Smooth muscle cell (in vitro differentiated cells): ENCODE measurements at regions not wholly inside any gene's neighbourhood (a gene's known extent, or its start where the extent isn't known, plus 50 kb on each side); places are given as distances from the start of the nearest gene placed in this dataset.

ENCODE experiments used
- DNase-seq: peaks from one replicate; lab custom pipeline; 2025; ENCODE audit not compliant: unreplicated experiment; lab: John Stamatoyannopoulos, UW
- H2AFZ ChIP-seq: fragments of 200-600 bp; sonication (generic); 2 replicates; pipeline ENCODE4 v1.6.0; 2016; ENCODE audit warnings: antibody characterized with exemption, low read depth, mild to moderate bottlenecking
- H3F3A ChIP-seq: fragments of 200-600 bp; sonication (generic); 2 replicates; pipeline ENCODE4 v1.6.0; 2017; ENCODE audit warnings: antibody characterized with exemption, low read depth
- H3K27ac ChIP-seq: fragments of 200-600 bp; sonication (generic); 2 replicates; pipeline ENCODE4 v1.5.1; 2016; ENCODE audit warnings: low read depth, mild to moderate bottlenecking
- H3K27me3 ChIP-seq: fragments of 200-600 bp; sonication (generic); 2 replicates; pipeline ENCODE4 v1.6.1; 2016; ENCODE audit warnings: low read depth, mild to moderate bottlenecking
- H3K36me3 ChIP-seq: fragments of 200-600 bp; sonication (generic); 2 replicates; pipeline ENCODE4 v1.5.1; 2016; ENCODE audit warnings: low read depth
- H3K4me1 ChIP-seq: fragments of 200-600 bp; sonication (generic); 2 replicates; pipeline ENCODE4 v1.5.1; 2016; ENCODE audit warnings: low read depth
- H3K4me2 ChIP-seq: fragments of 200-600 bp; sonication (generic); 2 replicates; pipeline ENCODE4 v1.6.0; 2016; ENCODE audit warnings: mild to moderate bottlenecking
- H3K4me3 ChIP-seq: fragments of 200-600 bp; sonication (generic); 2 replicates; pipeline ENCODE4 v1.5.1; 2016; ENCODE audit warnings: mild to moderate bottlenecking
- H3K79me2 ChIP-seq: fragments of 200-600 bp; sonication (generic); 2 replicates; pipeline ENCODE4 v1.6.0; 2016; ENCODE audit warnings: low read depth, mild to moderate bottlenecking
- H3K9ac ChIP-seq: fragments of 200-600 bp; sonication (generic); 2 replicates; pipeline ENCODE4 v1.6.0; 2016; ENCODE audit warnings: low read depth
- H3K9me3 ChIP-seq: fragments of 200-600 bp; sonication (generic); replicated peaks from 2 replicates; pipeline ENCODE4 v1.5.1; 2016; ENCODE audit warnings: low read depth
- H4K20me1 ChIP-seq: fragments of 200-600 bp; sonication (generic); 2 replicates; pipeline ENCODE4 v1.6.0; 2016; ENCODE audit warnings: low read depth
- CTCF ChIP-seq: fragments of 200-600 bp; sonication (generic); IDR thresholded peaks from 2 replicates; pipeline ENCODE4 v1.5.1; 2017; ENCODE audit warnings: borderline replicate concordance, mild to moderate bottlenecking, antibody characterized with exemption; ENCODE audit not compliant: insufficient read depth, poor library complexity, severe bottlenecking
- WGBS: methylation state at CpG from one replicate; pipeline ENCODE4 v1.1.7; 2016; ENCODE audit warnings: low lambda C conversion rate; 5-methylcytosine and 5-hydroxymethylcytosine counted together

DNA sequence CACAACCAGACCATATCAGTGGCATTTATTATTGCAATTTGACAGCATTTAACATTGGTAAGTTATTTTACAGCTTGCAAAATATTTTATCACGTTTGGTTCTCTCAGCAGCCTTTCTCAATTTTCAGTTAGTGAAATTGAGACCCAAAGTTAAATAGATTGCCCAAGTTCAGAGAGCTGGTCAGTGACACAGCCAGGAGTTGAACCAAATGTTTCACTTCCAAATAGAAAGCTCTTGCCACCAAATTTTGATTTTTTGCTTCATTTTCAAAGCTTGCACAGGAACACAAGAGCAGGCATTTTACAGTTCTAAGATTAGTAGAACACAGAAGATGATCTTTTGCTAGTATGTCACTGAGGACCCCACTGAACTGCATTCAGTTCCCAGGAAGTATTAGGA is 271.5 kb upstream of the C9orf72 start:
- WGBS: 76% methylated on average over 1 of the region's 1 CpG
- DNase-seq: no peak

DNA sequence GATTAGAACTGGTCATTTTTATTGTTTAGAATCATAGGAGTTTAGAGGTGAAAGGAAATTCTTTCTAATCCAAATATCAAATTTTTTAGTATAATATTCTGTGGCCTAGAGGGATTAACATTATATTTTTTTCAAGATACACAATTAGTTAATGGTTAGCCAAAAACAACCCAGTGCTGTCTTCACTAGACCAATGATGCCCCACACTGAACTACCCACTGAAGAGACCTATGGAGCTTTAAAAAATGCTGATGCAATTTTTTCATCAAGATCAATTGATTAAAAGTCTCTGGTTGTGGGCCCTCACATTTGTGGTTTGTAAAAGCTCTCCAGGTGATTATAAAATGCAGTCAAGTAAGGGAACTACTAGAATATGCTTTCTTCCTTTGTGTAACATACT is 274.1 kb upstream of the C9orf72 start:
- DNase-seq: no peak
- Histone ChIP-seq H3K27ac (no peak overlapping the region), H3K36me3 (no peaks in the 10 kb centered on the region), H3K27me3 (no peaks in the 10 kb centered on the region), H3K79me2 (no peaks in the 10 kb centered on the region), H2AFZ (no peak overlapping the region), H3K4me2 (no peak overlapping the region), H3K4me3 (no peak overlapping the region), H3F3A (no peaks in the 10 kb centered on the region), H4K20me1 (no peaks in the 10 kb centered on the region), H3K9ac (no peak overlapping the region), H3K9me3 (no peaks in the 10 kb centered on the region), H3K4me1 (no peaks in the 10 kb centered on the region)
- TF ChIP-seq CTCF: no peak

More for the DNA sequence above, 271.5 kb upstream of the C9orf72 start:
- no peak overlapping the region for H3K27ac ChIP-seq
- no peak overlapping the region for H3K9ac ChIP-seq
- H3K4me3 ChIP-seq: no peak overlapping the region
- no peak overlapping the region for H2AFZ ChIP-seq
- no peaks in the 10 kb centered on the region for H3K4me1 ChIP-seq
- H4K20me1 ChIP-seq: no peaks in the 10 kb centered on the region
- no peaks in the 10 kb centered on the region for H3K27me3 ChIP-seq
- no peak for TF ChIP-seq CTCF
- H3K9me3 ChIP-seq: no peaks in the 10 kb centered on the region
- no peaks in the 10 kb centered on the region for H3F3A ChIP-seq
- no peaks in the 10 kb centered on the region for H3K36me3 ChIP-seq
- no peaks in the 10 kb centered on the region for H3K79me2 ChIP-seq
- no peak overlapping the region for H3K4me2 ChIP-seq

DNA sequence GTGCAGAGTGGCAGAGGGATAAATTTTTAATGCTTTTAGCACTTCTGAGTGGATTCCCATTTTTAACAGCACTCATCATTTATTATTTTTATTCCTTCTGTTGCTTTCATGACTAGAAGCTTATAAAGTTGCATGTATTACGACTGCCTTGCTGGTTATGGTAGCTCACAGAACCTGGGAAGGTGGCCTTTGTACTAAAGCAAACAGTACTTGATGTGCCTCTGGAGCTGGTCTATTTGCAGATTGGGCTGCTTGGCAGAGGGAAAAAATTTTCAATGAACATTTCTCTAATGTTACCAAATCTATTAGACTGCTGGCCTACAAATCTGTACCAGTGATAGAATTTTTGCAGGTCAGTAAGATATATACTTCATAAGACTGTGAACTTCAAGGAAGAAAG is 274.5 kb upstream of the C9orf72 start:
- Histone ChIP-seq H3K27me3 (no peaks in the 10 kb centered on the region), H3K4me3 (no peak overlapping the region)
- WGBS: 96% methylated on average over 1 of the region's 1 CpG

DNA sequence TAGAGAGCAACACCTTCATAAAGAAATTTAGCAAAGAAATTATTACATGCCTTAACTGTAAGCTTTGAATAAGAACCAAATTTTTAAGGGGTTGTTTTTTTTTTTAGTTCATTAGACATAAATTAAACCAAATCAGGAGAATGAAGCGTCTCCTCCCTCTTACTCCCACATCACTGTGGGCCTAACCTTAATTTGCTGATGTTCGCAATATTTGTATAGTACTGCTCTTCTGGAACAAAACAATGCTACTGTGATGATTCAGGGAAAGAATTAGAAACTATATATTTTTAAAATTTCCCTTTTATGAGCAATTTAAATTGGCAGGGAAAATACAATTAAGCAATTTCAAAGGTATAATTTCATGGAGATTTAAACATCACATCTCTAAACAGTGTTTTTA is 275.0 kb upstream of the C9orf72 start:
- H3K9me3 ChIP-seq: no peaks in the 10 kb centered on the region
- no peak overlapping the region for H2AFZ ChIP-seq
- H3F3A ChIP-seq: no peaks in the 10 kb centered on the region
- no peak for TF ChIP-seq CTCF
- H3K79me2 ChIP-seq: no peaks in the 10 kb centered on the region
- no peak overlapping the region for H3K4me3 ChIP-seq
- H3K27ac ChIP-seq: no peak overlapping the region
- no peak overlapping the region for H3K4me2 ChIP-seq
- 95% methylated on average over 2 of the region's 2 CpGs for WGBS
- no peak for DNase-seq
- H3K36me3 ChIP-seq: no peaks in the 10 kb centered on the region
- H3K9ac ChIP-seq: no peak overlapping the region
- H3K4me1 ChIP-seq: no peaks in the 10 kb centered on the region
- H4K20me1 ChIP-seq: no peaks in the 10 kb centered on the region
- no peaks in the 10 kb centered on the region for H3K27me3 ChIP-seq

More for the DNA sequence above, 274.5 kb upstream of the C9orf72 start:
- Histone ChIP-seq H3F3A (no peaks in the 10 kb centered on the region), H3K9ac (no peak overlapping the region), H3K9me3 (no peaks in the 10 kb centered on the region), H2AFZ (no peak overlapping the region), H3K4me1 (no peaks in the 10 kb centered on the region), H3K4me2 (no peak overlapping the region), H3K36me3 (no peaks in the 10 kb centered on the region), H4K20me1 (no peaks in the 10 kb centered on the region), H3K79me2 (no peaks in the 10 kb centered on the region), H3K27ac (no peak overlapping the region)
- no peak for DNase-seq
- TF ChIP-seq CTCF: no peak
